AG04450 (cell line): ENCODE measurements at regions not wholly inside any gene's neighbourhood (a gene's known extent, or its start where the extent isn't known, plus 50 kb on each side); places are given as distances from the start of the nearest gene placed in this dataset.

Experiments
- CTCF ChIA-PET: fragments of 300-600, 350-600 bp; formaldehyde crosslinking; extraction: SDS; loops from one replicate; lab custom pipeline; 2022; ENCODE audit warnings: antibody characterized with exemption, inconsistent platforms; lab: Charles Lee
- POLR2A ChIA-PET: fragments of 350-600 bp; formaldehyde crosslinking; extraction: SDS; loops from one replicate; lab custom pipeline; 2021; ENCODE audit warnings: antibody characterized with exemption, inconsistent platforms; lab: Yijun Ruan, JAX
- DNase-seq: peaks from one replicate; pipeline ENCODE4 v3.0.0-alpha.2; 2011; ENCODE audit warnings: low read depth, low spot score
- H3K27ac ChIP-seq: one replicate; pipeline ENCODE4 v1.5.1; 2012; ENCODE audit warnings: low read depth, low read length, control low read depth
- H3K27me3 ChIP-seq: one replicate; pipeline ENCODE4 v1.6.0; 2012; ENCODE audit warnings: low read length; ENCODE audit not compliant: control insufficient read depth, insufficient read depth
- H3K4me3 ChIP-seq: 2 replicates; pipeline ENCODE4 v1.5.1; 2011; ENCODE audit warnings: mild to moderate bottlenecking, low read depth, low read length, control low read depth
- H3K9me3 ChIP-seq: 2 replicates; pipeline ENCODE4 v1.5.1; 2012; ENCODE audit warnings: low read length; ENCODE audit not compliant: control insufficient read depth, insufficient read depth
- CTCF ChIP-seq: IDR thresholded peaks from 2 replicates; pipeline ENCODE4 v1.5.1; 2011; ENCODE audit warnings: low read depth, low read length, control low read depth, inconsistent platforms

GRCh38 chr1:81113688-81114087, 687.0 kb upstream of the ADGRL2 start:
- Histone ChIP-seq H3K9me3 (peaks cover 3% of the 10 kb centered on the region; the same call in 1 of the 2 replicates), H3K4me3 (no peak overlapping the region), H3K27me3 (no peaks in the 10 kb centered on the region), H3K27ac (no peak overlapping the region)
- DNase-seq, result no peak
- CTCF ChIA-PET, result no interaction called here
- TF ChIP-seq CTCF, result no peak
- POLR2A ChIA-PET, result interaction anchor here (0.6 kb wide), 1 partner anchor 14 kb away, joined by 3 read pairs; no protein-coding TSS in a partner anchor

GRCh38 chr1:81111818-81112217, 688.9 kb upstream of the ADGRL2 start:
- TF ChIP-seq CTCF, result no peak
- ChIA-PET CTCF (interaction anchor here (0.7 kb wide), 1 partner anchor 117 kb away, joined by 4 read pairs; no protein-coding TSS in a partner anchor), POLR2A (no interaction called here)
- DNase-seq, result peak; percentile 16
- H3K4me3 ChIP-seq, result no peak overlapping the region
- peaks cover 3% of the 10 kb centered on the region; the same call in 1 of the 2 replicates for H3K9me3 ChIP-seq
- H3K27ac ChIP-seq, result no peak overlapping the region
- H3K27me3 ChIP-seq, result no peaks in the 10 kb centered on the region

GRCh38 chr1:81109038-81109437, 691.7 kb upstream of the ADGRL2 start:
- ChIA-PET POLR2A (no interaction called here), CTCF (no interaction called here)
- Histone ChIP-seq H3K9me3 (peaks cover 3% of the 10 kb centered on the region; the same call in 1 of the 2 replicates), H3K4me3 (no peak overlapping the region), H3K27ac (no peak overlapping the region), H3K27me3 (no peaks in the 10 kb centered on the region)
- DNase-seq, result no peak
- no peak for TF ChIP-seq CTCF

GRCh38 chr1:81097860-81098259, 702.9 kb upstream of the ADGRL2 start:
- DNase-seq, result no peak
- H3K27me3 ChIP-seq, result no peaks in the 10 kb centered on the region
- POLR2A ChIA-PET, result no interaction called here
- H3K9me3 ChIP-seq, result no peaks in the 10 kb centered on the region
- no peak for TF ChIP-seq CTCF
- H3K4me3 ChIP-seq, result no peak overlapping the region
- CTCF ChIA-PET, result interaction anchor here (1.3 kb wide), 1 partner anchor 22 kb away, joined by 3 read pairs; no protein-coding TSS in a partner anchor
- no peak overlapping the region for H3K27ac ChIP-seq

DNA sequence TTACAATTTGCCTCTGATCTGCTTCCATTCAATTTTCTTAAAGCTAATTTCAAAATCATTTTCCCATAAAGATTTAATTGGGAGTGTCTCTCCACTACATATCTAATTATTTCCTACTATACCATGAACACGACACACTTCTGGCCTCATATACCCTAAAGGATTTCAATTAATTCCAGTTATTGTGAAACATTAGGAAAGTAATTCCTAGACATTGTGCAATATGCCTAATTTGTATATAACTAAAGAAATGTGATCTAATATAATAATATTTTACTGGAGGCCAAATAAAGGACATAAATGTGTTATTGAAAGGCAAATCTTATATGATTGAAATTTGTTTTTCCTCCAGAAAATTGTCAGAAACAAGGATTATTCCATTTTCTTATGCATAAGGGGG, 727.2 kb upstream of the ADGRL2 start:
- TF ChIP-seq CTCF, result no peak
- no peaks in the 10 kb centered on the region for H3K9me3 ChIP-seq
- ChIA-PET CTCF (no interaction called here), POLR2A (no interaction called here)
- no peak overlapping the region for H3K4me3 ChIP-seq
- no peaks in the 10 kb centered on the region for H3K27me3 ChIP-seq
- DNase-seq, result no peak
- H3K27ac ChIP-seq, result no peak overlapping the region
